ENCODE measurements at regions not wholly inside any gene's neighbourhood (a gene's known extent, or its start where the extent isn't known, plus 50 kb on each side); places are given as distances from the start of the nearest gene placed in this dataset.
"Not testable (repeated sequence)": the region's sequence is repeated elsewhere in the genome, so short reads cannot be mapped to it uniquely, and the experiment has no call there.

DNA sequence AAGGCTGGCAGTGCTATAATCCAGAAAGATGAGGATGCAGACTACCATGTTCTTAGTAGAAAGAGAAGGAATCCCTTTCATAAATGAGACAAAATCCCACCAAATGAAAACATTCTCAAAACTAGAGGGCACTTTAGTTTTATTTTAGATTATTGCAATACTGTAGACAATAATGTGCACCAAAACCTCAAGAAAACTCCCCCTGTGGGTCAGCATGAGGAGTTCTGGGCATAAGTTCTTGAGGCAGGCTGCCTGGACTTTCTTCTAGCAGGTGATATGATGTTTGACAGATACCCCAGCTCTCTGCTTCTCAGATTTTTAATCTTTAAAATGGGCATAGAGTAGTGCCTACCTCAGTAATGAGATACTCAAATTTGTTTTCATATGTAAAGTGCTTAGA, 196.3 kb upstream of the CTNND2 start:
- no peaks in the 10 kb centered on the region for H3K4me1 ChIP-seq (ENCODE audit: control insufficient read depth, low read depth, low read length)
- H3K27me3 ChIP-seq (ENCODE audit: control insufficient read depth, insufficient read depth, low read length) = no peaks in the 10 kb centered on the region
- no peak overlapping the region for H3K27ac ChIP-seq (ENCODE audit: low read length)
- H3K9ac ChIP-seq (ENCODE audit: low read length) = no peak overlapping the region
- no peak overlapping the region for H3K4me3 ChIP-seq (ENCODE audit: low read length)
- no peaks in the 10 kb centered on the region for H3K9me3 ChIP-seq (ENCODE audit: control insufficient read depth, low read depth, low read length)
- no peaks in the 10 kb centered on the region for H3K36me3 ChIP-seq (ENCODE audit: control insufficient read depth, low read depth, low read length)

DNA sequence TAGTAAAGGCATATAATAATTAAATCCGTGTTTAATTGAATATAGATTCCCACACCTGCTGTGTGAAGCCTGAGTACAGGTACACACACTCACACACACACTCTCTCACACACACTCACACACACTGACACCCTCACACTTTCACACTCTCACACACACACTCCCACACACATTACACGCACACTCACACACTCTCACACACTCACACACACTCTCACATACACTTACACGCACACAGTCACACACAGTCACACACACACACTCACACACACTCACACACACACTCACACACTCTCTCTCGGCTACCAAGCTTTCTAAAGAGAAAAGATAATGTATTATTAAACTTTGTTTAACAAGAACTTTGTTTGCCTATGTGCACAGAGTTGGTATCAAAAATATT, 195.1 kb upstream of the CTNND2 start:
- no peak overlapping the region for H3K4me3 ChIP-seq (ENCODE audit: low read length)
- no peaks in the 10 kb centered on the region for H3K4me1 ChIP-seq (ENCODE audit: control insufficient read depth, low read depth, low read length)
- no peaks in the 10 kb centered on the region for H3K27me3 ChIP-seq (ENCODE audit: control insufficient read depth, insufficient read depth, low read length)
- no peak overlapping the region for H3K27ac ChIP-seq (ENCODE audit: low read length)
- no peaks in the 10 kb centered on the region for H3K36me3 ChIP-seq (ENCODE audit: control insufficient read depth, low read depth, low read length)
- no peak overlapping the region for H3K9ac ChIP-seq (ENCODE audit: low read length)
- H3K9me3 ChIP-seq (ENCODE audit: control insufficient read depth, low read depth, low read length) = no peaks in the 10 kb centered on the region

DNA sequence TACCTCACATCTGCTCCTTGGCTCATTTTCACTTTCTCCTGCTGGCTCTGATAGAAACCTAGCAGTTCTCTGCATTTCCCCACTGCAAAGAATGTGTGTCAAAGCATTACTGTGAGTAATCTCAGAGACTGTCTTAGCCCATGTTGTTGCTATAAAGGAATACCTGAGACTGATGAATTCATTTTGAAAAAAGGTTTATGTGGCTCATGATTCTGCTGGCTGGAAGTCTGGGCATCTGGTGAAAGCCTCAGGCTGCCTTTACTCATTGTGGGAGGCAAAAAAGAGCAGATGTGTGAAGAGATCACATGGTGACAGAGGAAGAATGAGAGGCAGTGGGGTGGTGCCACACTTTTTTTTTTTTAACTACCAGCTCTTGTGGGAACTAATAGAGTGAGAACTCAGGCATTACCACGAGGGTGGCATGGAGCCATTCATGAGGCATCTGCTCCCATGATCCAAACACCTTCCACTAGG, 191.6 kb upstream of the CTNND2 start:
- H3K9me3 ChIP-seq (ENCODE audit: control insufficient read depth, low read depth, low read length) = peaks cover 7% of the 10 kb centered on the region
- H3K27me3 ChIP-seq (ENCODE audit: control insufficient read depth, insufficient read depth, low read length) = no peaks in the 10 kb centered on the region
- H3K36me3 ChIP-seq (ENCODE audit: control insufficient read depth, low read depth, low read length) = no peaks in the 10 kb centered on the region
- H3K9ac ChIP-seq (ENCODE audit: low read length) = no peak overlapping the region
- H3K4me1 ChIP-seq (ENCODE audit: control insufficient read depth, low read depth, low read length) = no peaks in the 10 kb centered on the region
- no peak overlapping the region for H3K27ac ChIP-seq (ENCODE audit: low read length)
- H3K4me3 ChIP-seq (ENCODE audit: low read length) = no peak overlapping the region

DNA sequence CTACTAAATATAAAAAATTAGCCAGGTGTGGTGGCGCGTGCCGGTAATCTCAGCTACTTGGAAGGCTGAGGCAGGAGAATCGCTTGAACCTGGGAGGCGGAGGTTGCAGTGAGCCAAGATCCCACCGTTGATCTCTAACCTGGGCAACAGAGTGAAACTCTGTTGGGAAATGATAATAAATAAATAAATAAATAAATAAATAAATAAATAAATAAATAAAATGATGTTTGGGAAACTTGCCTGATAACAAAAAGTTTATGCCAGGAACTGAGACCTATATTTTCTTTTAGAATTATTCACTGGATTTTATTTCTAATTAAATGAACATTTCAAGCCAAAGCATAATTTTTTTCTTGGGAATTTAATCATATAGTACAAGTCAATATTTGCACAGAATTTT, 189.3 kb upstream of the CTNND2 start:
- no peak overlapping the region for H3K27ac ChIP-seq (ENCODE audit: low read length)

DNA sequence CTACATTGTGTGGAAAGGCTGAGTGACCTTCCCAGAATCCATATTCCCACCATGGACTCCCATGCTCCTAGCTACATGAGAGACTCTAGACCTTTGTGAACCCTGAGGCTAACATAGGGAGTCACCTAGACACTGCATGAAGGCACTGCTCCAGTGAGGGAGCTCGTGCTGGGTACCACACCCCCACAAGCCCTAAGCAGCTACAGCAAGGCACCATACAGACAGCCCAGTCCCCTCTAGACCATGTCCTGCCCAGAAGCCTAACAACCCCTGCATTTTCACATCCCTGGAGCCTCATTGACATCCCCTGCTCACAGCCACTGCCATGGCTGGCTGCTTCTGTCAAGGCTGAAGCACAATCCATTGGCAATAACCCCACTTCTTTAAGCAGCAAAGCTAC, 176.5 kb upstream of the CTNND2 start:
- Histone ChIP-seq H3K4me3 (ENCODE audit: low read length) (no peak overlapping the region), H3K27ac (ENCODE audit: low read length) (no peak overlapping the region), H3K27me3 (ENCODE audit: control insufficient read depth, insufficient read depth, low read length) (no peaks in the 10 kb centered on the region), H3K4me1 (ENCODE audit: control insufficient read depth, low read depth, low read length) (no peaks in the 10 kb centered on the region), H3K9ac (ENCODE audit: low read length) (no peak overlapping the region), H3K9me3 (ENCODE audit: control insufficient read depth, low read depth, low read length) (no peaks in the 10 kb centered on the region), H3K36me3 (ENCODE audit: control insufficient read depth, low read depth, low read length) (no peaks in the 10 kb centered on the region)

More for the DNA sequence above, 189.3 kb upstream of the CTNND2 start:
- Histone ChIP-seq H3K9me3 (ENCODE audit: control insufficient read depth, low read depth, low read length) (peaks cover 7% of the 10 kb centered on the region), H3K9ac (ENCODE audit: low read length) (no peak overlapping the region), H3K4me3 (ENCODE audit: low read length) (no peak overlapping the region), H3K4me1 (ENCODE audit: control insufficient read depth, low read depth, low read length) (no peaks in the 10 kb centered on the region), H3K36me3 (ENCODE audit: control insufficient read depth, low read depth, low read length) (no peaks in the 10 kb centered on the region), H3K27me3 (ENCODE audit: control insufficient read depth, insufficient read depth, low read length) (no peaks in the 10 kb centered on the region)

DNA sequence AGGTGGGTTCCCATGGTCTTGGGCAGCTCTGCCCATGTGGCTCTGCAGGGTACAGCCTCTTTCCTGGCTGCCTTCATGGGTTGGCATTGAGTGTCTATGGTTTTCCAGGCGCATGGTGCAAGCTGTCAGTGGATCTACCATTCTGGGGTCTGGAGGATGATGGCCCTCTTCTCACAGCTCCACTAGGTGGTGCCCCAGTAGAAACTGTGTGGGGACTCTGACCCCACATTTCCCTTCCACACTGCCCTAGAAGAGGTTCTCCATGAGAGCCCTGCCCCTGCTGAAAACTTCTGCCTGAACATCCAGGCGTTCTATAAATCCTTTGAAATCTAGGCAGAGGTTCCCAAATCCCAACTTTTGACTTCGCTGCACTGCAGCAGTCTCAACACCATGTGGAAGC, 174.0 kb upstream of the CTNND2 start:
- not testable (repeated sequence) for H3K27me3 ChIP-seq (ENCODE audit: control insufficient read depth, insufficient read depth, low read length); H3K36me3 ChIP-seq (ENCODE audit: control insufficient read depth, low read depth, low read length); H3K9me3 ChIP-seq (ENCODE audit: control insufficient read depth, low read depth, low read length); H3K4me1 ChIP-seq (ENCODE audit: control insufficient read depth, low read depth, low read length); H3K9ac ChIP-seq (ENCODE audit: low read length); H3K27ac ChIP-seq (ENCODE audit: low read length); H3K4me3 ChIP-seq (ENCODE audit: low read length)

DNA sequence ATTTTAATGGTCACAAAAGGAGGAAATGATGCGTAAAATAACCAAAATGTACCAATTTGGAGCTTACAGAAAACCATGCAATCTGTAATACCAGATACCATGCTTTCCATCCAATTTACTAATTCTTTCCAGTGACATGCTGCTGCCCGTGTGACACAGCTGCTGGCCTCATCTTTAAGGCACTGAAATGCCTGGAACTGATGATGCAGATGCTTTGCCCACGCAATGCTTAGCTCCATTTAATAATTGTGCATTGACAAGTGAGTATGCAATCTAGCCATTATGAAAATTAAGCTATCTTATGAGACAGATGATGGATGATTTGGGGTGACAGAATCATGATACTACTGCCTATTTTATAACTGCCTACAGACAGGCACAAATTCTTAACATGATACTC, 169.2 kb upstream of the CTNND2 start:
- Histone ChIP-seq H3K4me1 (ENCODE audit: control insufficient read depth, low read depth, low read length) (peaks cover 7% of the 10 kb centered on the region), H3K36me3 (ENCODE audit: control insufficient read depth, low read depth, low read length) (no peaks in the 10 kb centered on the region), H3K27me3 (ENCODE audit: control insufficient read depth, insufficient read depth, low read length) (no peaks in the 10 kb centered on the region), H3K27ac (ENCODE audit: low read length) (no peak overlapping the region), H3K4me3 (ENCODE audit: low read length) (no peak overlapping the region), H3K9me3 (ENCODE audit: control insufficient read depth, low read depth, low read length) (no peaks in the 10 kb centered on the region), H3K9ac (ENCODE audit: low read length) (no peak overlapping the region)

DNA sequence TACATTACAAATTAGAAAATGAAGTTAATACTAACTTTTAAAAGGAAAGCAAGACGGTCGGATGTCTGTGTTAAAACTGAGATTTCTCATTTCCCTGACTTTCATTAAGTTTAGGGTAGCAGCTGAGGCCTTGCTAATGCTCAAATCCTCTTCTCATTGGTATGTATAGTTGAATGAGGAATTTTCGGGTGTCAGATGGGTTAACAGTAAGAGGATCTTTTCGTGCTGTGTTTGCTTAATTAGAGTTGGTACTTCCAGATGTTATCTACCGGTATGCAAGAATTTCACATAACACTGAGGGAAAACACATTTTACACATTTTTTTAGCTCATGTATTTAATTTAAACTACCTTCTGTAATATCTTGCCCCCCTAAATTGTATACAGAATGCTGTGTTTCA, 168.2 kb upstream of the CTNND2 start:
- H3K9me3 ChIP-seq (ENCODE audit: control insufficient read depth, low read depth, low read length) = no peaks in the 10 kb centered on the region
- no peak overlapping the region for H3K27ac ChIP-seq (ENCODE audit: low read length)
- H3K9ac ChIP-seq (ENCODE audit: low read length) = no peak overlapping the region
- H3K4me3 ChIP-seq (ENCODE audit: low read length) = no peak overlapping the region
- peaks cover 7% of the 10 kb centered on the region for H3K4me1 ChIP-seq (ENCODE audit: control insufficient read depth, low read depth, low read length)
- H3K36me3 ChIP-seq (ENCODE audit: control insufficient read depth, low read depth, low read length) = no peaks in the 10 kb centered on the region
- no peaks in the 10 kb centered on the region for H3K27me3 ChIP-seq (ENCODE audit: control insufficient read depth, insufficient read depth, low read length)

DNA sequence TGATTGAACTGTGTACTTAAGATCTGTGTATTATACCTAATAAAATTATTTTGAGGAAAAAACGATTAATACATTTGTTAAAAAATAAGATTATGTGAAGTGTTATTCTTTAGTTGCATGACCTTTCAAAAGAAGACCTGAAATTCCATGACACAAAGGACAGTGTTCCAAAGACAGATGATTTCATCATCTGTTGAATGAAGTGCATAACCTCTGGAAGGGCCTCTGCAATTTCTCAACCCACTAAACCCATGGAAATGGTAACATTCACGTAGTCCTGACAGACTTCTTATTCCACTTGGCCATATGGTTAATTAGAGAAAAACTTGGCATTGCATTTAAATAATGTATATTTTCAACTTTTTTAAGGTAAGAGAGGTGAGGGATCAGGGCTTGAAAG, 167.2 kb upstream of the CTNND2 start:
- no peaks in the 10 kb centered on the region for H3K27me3 ChIP-seq (ENCODE audit: control insufficient read depth, insufficient read depth, low read length)

DNA sequence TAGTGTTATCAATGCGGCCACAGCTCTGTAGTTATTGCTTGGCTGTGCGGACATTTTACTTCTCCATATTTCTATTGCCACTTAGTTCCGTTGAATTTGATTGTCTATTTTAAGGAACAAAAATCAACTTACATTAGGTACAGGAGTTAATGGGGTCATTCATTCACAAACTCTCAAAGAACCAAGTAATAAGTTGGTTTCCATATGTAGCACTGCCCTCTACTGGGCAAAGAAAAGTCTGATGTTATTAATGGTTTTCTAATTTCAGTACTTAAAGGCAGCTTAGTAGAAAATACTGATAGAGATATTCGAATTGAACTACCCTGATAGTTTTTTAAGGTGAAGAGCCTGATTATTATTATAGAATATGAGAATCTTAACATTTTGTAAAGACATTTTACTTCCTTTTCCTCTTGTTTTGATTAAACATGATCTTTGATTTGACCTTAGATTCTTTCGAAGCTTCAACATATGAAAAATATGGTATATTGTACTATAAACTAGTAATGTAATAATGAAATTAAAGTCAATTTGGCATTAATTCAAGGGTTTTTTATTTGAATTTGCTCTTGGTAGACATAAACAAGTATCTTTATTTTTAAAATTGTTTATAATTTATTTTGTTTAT, 119.5 kb upstream of the CTNND2 start:
- no peaks in the 10 kb centered on the region for H3K27me3 ChIP-seq (ENCODE audit: control insufficient read depth, insufficient read depth, low read length)
- H3K27ac ChIP-seq (ENCODE audit: low read length) = no peak overlapping the region
- no peaks in the 10 kb centered on the region for H3K4me1 ChIP-seq (ENCODE audit: control insufficient read depth, low read depth, low read length)
- H3K36me3 ChIP-seq (ENCODE audit: control insufficient read depth, low read depth, low read length) = no peaks in the 10 kb centered on the region
- peaks cover 4% of the 10 kb centered on the region for H3K9me3 ChIP-seq (ENCODE audit: control insufficient read depth, low read depth, low read length)
- H3K4me3 ChIP-seq (ENCODE audit: low read length) = no peak overlapping the region
- H3K9ac ChIP-seq (ENCODE audit: low read length) = no peak overlapping the region

More for the DNA sequence above, 167.2 kb upstream of the CTNND2 start:
- no peaks in the 10 kb centered on the region for H3K9me3 ChIP-seq (ENCODE audit: control insufficient read depth, low read depth, low read length)
- no peak overlapping the region for H3K27ac ChIP-seq (ENCODE audit: low read length)
- no peaks in the 10 kb centered on the region for H3K36me3 ChIP-seq (ENCODE audit: control insufficient read depth, low read depth, low read length)
- H3K9ac ChIP-seq (ENCODE audit: low read length) = no peak overlapping the region
- peaks cover 7% of the 10 kb centered on the region for H3K4me1 ChIP-seq (ENCODE audit: control insufficient read depth, low read depth, low read length)
- H3K4me3 ChIP-seq (ENCODE audit: low read length) = no peak overlapping the region

DNA sequence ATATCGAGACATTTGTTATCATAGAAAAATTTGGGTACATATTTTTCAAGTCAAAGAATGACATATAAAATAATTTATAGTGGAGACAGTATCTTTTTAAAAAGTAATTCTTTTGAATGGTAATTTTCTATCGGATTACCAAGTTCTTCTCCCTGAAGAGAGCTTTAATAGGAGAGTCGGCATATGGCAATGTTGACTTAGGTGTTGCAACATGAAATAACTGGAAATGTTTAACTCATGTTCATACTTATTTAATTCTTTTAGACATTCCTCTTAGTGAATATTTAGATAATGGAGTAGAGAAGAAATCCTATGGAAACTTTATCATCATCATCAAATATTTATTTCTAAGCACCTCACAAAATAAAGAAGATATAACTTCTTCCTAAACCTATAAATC, 118.2 kb upstream of the CTNND2 start:
- H3K27me3 ChIP-seq (ENCODE audit: control insufficient read depth, insufficient read depth, low read length) = no peaks in the 10 kb centered on the region
- no peak overlapping the region for H3K27ac ChIP-seq (ENCODE audit: low read length)
- peaks cover 4% of the 10 kb centered on the region for H3K9me3 ChIP-seq (ENCODE audit: control insufficient read depth, low read depth, low read length)
- no peak overlapping the region for H3K4me3 ChIP-seq (ENCODE audit: low read length)
- no peak overlapping the region for H3K9ac ChIP-seq (ENCODE audit: low read length)
- H3K4me1 ChIP-seq (ENCODE audit: control insufficient read depth, low read depth, low read length) = no peaks in the 10 kb centered on the region
- no peaks in the 10 kb centered on the region for H3K36me3 ChIP-seq (ENCODE audit: control insufficient read depth, low read depth, low read length)

DNA sequence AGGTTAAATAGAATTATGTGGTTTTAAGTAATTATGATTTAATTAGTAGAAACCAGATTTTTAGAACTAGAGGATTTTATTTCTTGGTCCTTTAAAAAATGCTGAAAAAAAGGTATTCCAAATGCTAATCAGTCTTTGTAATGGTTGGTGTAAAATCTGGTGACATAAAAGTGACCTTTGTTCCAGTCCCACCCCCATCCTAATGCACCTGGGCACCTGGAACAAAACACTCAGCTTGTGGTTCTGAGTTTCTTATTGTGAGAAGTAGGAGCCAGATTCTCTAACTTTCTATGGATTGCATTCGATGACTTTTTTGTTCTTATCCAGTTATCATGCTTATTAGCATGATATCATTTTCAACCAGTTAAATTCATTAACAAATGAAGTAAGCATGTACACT, 115.1 kb upstream of the CTNND2 start:
- Histone ChIP-seq H3K9me3 (ENCODE audit: control insufficient read depth, low read depth, low read length) (no peaks in the 10 kb centered on the region), H3K4me1 (ENCODE audit: control insufficient read depth, low read depth, low read length) (no peaks in the 10 kb centered on the region), H3K4me3 (ENCODE audit: low read length) (no peak overlapping the region), H3K36me3 (ENCODE audit: control insufficient read depth, low read depth, low read length) (no peaks in the 10 kb centered on the region), H3K9ac (ENCODE audit: low read length) (no peak overlapping the region), H3K27me3 (ENCODE audit: control insufficient read depth, insufficient read depth, low read length) (no peaks in the 10 kb centered on the region), H3K27ac (ENCODE audit: low read length) (no peak overlapping the region)

Measured in iPS-18a (cell line).